HG03025 (cell line): ENCODE measurements at regions not wholly inside any gene's neighbourhood (a gene's known extent, or its start where the extent isn't known, plus 50 kb on each side); places are given as distances from the start of the nearest gene placed in this dataset.

Experiments
- ATAC-seq: cut with Tn5 transposase; IDR thresholded peaks from one replicate; pipeline ENCODE4 v1.9.1; 2021; ENCODE audit warnings: mild to moderate bottlenecking, moderate library complexity; ENCODE audit not compliant: unreplicated experiment, low FRiP score

DNA sequence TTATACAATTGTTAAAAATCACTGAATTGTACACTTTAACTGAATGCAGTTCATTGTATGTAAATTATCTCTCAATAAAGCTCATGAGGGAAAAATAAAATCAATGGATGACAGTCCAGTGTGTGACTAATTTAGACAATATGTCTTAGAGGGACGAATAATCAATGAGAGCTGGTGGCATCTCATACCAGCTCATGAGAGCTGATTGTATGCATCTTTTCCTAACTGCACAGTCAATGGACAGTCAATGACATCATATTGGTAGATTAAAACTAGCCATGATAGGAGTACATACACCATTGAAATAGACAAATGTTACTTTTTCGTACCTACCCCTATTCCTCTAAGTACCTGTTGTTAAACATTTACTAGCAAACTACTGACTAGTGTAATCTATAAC lies 946.1 kb downstream of the SQOR start:
- no peak for ATAC-seq

GRCh38 chr15:46589088-46589487 lies 954.3 kb downstream of the SQOR start:
- no peak for ATAC-seq

DNA sequence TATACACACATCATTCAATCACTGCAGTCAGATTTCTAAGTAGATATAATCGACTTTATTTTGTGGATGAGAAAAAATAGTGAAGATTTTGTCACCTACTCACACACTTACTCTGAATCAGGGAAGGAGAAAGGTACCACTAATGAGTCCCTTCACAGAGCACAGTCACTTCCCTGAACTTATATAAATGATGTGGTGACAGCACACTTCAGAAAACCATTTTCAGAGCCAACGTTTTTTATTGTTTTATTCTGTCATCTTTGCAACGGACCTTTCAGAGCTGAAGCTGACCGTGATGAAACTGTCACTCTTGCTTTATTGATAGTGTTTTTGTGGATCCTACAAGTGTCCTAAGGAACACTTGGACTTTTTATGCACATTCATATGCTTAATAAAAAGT lies 956.6 kb downstream of the SQOR start:
- ATAC-seq, result no peak

DNA sequence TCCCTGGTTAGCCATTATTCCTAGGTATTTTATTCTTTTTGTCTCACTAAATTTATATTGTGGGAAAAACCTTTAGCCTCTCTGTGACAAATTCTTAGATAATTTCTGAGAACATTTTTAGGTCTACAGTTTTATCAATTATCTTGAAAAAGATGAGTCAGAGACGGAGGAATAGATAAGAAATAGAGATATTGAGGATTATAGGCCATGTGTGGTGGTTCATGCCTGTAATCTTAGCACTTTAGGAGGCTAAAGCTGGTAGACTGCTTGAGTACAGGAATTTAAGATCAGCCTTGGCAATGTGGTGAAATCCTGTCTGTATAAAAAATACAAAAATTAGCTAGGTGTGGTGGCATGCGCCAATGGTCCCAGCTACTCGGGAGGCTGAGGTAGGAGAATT lies 960.2 kb downstream of the SQOR start:
- no peak for ATAC-seq

GRCh38 chr15:46607077-46607476 lies 972.2 kb downstream of the SQOR start:
- no peak for ATAC-seq

DNA sequence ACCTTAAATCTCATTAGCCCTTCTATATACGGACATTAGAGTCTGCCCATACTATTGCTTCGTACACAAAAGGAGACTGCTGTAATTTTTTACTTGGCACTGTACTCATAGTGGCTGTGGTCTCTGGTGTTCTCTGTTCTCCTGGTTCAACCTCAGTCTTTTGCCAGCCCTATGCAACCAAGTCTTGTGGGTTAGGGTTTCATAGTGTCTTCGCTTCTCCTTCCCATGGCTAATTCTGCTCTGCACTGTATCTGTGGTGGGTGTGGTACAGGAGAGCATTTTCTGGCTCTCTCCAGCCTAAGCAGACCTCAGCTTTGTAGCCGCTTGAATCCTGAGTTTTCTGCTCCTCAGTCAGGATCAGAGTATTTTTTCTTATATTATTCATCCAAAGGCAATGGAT lies 981.2 kb downstream of the SQOR start:
- ATAC-seq, result no peak

DNA sequence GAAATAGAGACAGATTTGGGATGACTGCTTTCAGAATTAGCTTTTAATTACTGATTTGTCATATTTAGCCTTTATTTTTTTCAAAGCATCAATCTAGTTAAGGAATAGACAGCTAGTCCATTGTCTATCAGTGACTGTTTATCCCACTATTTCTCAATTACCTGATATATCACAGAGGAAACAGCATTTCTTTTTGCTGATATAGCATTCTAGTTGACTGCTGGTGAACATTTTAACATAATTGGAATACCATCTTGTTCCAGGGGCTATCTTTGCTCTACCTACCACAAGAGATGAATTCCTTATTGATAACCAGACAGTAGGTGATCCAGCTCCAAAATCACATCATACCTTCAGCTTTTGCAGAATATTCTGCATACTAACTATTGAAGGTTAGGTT lies 982.7 kb downstream of the SQOR start:
- no peak for ATAC-seq

GRCh38 chr15:46618984-46619383 lies 984.2 kb downstream of the SQOR start:
- no peak for ATAC-seq

DNA sequence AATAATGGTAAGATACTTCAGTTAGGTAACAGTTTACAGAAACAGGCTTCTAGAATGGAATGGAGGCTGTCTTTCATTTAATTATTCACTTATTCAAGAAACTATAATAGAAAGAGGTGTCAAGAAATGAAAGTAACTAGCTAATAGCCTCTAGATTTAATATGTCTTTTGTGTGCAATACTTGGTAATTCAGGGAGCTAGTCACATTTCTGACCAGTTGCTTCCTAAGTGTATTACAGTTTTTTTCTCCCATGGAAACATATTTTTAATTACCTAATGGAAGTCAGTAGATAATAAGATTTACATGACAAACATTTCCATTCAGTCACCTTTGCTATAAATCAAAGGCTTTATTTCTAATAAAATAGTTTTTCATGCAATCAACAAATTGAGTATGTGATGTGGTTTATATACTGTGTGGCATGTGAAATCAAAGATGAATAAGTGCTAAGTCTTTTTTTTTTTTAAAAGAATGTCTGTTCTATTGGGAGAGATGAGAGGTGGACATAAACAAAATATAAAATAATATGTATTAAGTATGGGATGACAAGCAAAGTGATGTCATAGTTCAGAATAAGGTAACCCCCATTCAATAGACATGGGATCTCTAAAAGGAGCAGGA lies 985.7 kb downstream of the SQOR start:
- no peak for ATAC-seq

DNA sequence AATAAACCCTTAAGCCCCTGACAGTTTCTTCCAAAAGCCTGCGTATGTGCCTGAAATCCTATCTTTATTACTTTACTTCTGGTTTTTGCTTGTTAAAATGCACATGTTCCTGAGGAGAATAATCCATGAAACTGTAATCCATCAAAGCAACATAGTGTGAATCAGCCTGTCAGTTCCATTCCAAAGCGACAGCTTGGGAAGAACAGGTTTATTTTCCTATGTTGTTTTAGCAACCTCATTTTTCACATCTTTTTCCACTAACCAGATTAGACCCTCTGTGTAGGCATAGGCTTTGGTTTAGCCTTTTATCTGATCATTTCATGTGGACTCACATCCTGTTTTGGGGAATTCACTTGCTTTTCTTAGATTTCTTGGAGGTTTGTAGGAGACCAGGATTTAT lies 988.0 kb downstream of the SQOR start:
- ATAC-seq, result no peak

- ATAC-seq, result no peak
Measured at GRCh38 chr15:46636206-46636605, 1001.4 kb downstream of the SQOR start.

DNA sequence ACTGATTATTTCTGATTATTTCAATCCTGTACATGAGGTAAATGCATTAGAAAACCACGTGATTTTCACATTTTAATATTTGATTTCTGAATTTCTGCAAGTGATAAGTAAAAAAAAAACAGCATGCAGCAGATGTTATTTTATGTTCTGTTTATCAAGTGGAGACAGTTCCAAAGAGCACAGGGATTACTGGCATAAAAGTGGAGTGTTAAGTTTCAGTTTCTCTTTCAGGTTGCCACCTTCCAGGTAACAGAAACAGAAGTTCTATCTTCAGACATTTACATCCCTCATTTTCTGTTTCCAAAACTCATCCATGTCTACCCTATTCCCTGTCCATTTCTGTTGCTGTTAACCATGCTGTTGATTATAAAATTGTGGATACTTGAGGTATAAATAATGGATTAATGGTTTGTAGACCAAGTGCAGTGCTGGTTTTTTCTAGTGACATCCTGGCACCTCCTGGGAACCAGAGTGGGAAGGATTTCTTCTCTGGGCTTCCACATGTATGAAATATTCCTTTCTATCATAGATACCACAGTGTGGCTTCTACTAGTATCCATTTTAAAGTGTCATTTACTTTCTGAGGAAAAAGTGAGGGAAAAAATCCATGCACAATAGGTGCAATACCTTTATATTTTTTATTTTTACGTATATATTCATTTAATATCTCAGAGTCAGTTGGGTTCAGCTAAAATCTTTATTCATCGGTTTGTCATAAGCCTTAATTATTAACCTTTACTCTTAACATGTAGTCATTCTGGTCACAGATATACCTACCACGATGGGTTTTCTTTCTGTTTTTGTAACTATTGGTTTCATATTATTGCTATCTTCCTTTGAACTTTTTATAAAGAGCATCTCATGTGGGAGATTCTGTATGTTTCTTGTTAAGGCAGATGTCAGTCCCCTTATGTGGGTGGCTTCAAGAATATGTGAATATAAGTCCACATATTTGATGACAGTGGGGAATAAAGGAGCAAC lies 1010.0 kb downstream of the SQOR start:
- no peak for ATAC-seq

- ATAC-seq, result no peak
Measured at GRCh38 chr15:46646490-46646889, 1011.7 kb downstream of the SQOR start.

GRCh38 chr15:46647046-46647445 lies 1012.2 kb downstream of the SQOR start:
- no peak for ATAC-seq

GRCh38 chr15:46652266-46652665 lies 1017.4 kb downstream of the SQOR start:
- ATAC-seq, result no peak

- ATAC-seq, result no peak
Measured at GRCh38 chr15:46654993-46655392, 1020.2 kb downstream of the SQOR start.

GRCh38 chr15:46660096-46660842 lies 1025.4 kb downstream of the SQOR start:
- ATAC-seq, result peak; percentile 88

GRCh38 chr15:46670258-46670657 lies 1035.4 kb downstream of the SQOR start:
- ATAC-seq, result no peak

DNA sequence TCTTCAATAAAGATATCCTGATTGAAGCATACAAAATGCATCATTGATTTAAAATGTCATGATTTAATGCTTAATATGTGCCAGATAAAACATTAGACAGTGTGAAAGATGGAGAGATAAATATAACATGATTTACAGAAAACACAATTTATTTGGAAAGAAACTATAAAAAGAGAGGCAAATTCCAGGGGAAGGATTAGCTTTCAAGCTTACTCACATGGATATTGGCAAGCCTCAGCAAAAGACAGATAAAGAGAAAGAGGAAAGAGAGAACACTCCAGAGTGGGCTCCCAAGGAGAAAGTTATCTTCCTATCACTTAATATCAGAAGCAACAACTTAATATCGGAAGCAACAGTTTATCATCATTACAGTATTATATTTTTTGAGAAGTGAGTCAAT lies 1036.5 kb downstream of the SQOR start:
- ATAC-seq, result no peak

GRCh38 chr15:46672041-46672440 lies 1037.2 kb downstream of the SQOR start:
- ATAC-seq, result no peak
